ENCODE measurements at regions not wholly inside any gene's neighbourhood (a gene's known extent, or its start where the extent isn't known, plus 50 kb on each side); places are given as distances from the start of the nearest gene placed in this dataset.

GRCh38 chr20:47868744-47869143, 83.5 kb upstream of the SULF2 start:
- TF ChIP-seq ZNF384 (IDR thresholded peaks at IDR 0.05), result no peak
- TF ChIP-seq LEF1 (IDR thresholded peaks at IDR 0.05; ENCODE audit: borderline replicate concordance), result no peak

All from HEK293T (cell line).